CD4-positive, CD25-positive, alpha-beta regulatory T cell (primary cell): ENCODE measurements at regions not wholly inside any gene's neighbourhood (a gene's known extent, or its start where the extent isn't known, plus 50 kb on each side); places are given as distances from the start of the nearest gene placed in this dataset.
"Not testable (repeated sequence)": the region's sequence is repeated elsewhere in the genome, so short reads cannot be mapped to it uniquely, and the experiment has no call there.

Experiments
- ATAC-seq, 2 donors: fragments of 150-1000 bp; cut with Tn5 transposase; one replicate each; pipeline ENCODE4 v1.10.0; 2021; ENCODE audit warnings: low read depth in 2 of 2, moderate number of reproducible peaks in 2 of 2, moderate library complexity in 1 of 2
- DNase-seq, 3 donors: peaks; one replicate each; pipeline versions ENCODE4 v3.0.0 to v3.0.0-alpha.2; 2012 to 2022; ENCODE audit warnings: mixed read lengths in 1 of 3
- H3K27ac ChIP-seq: one replicate; pipeline ENCODE4 v1.7.0; 2013; ENCODE audit warnings: mild to moderate bottlenecking, low read length; ENCODE audit not compliant: insufficient read depth, poor library complexity, severe bottlenecking
- H3K27me3 ChIP-seq: one replicate; pipeline ENCODE4 v1.7.0; 2013; ENCODE audit warnings: low read length; ENCODE audit not compliant: control insufficient read depth, insufficient read depth
- H3K36me3 ChIP-seq: one replicate; pipeline ENCODE4 v1.7.0; 2013; ENCODE audit warnings: mild to moderate bottlenecking, low read length, moderate library complexity; ENCODE audit not compliant: control insufficient read depth, insufficient read depth
- H3K4me1 ChIP-seq: 2 replicates; pipeline ENCODE4 v1.7.0; 2013; ENCODE audit warnings: mild to moderate bottlenecking, low read length; ENCODE audit not compliant: insufficient read depth, control insufficient read depth, poor library complexity, severe bottlenecking
- H3K4me3 ChIP-seq: one replicate; pipeline ENCODE4 v1.7.0; 2013; ENCODE audit warnings: low read depth, mild to moderate bottlenecking, low read length, moderate library complexity
- H3K9me3 ChIP-seq, 2 experiments: 1 replicate in 1 of 2; 2 replicates in 1 of 2; pipeline ENCODE4 v1.7.0; 2013; ENCODE audit warnings: low read length in 2 of 2, mild to moderate bottlenecking in 1 of 2, moderate library complexity in 1 of 2; ENCODE audit not compliant: control insufficient read depth in 2 of 2
- H3K27ac Mint-ChIP-seq, 3 donors: one replicate each; pipeline ENCODE4 v1.8.0; 2020 to 2022; ENCODE audit warnings: mild to moderate bottlenecking in 3 of 3, mixed read lengths in 3 of 3, moderate library complexity in 2 of 3
- H3K27me3 Mint-ChIP-seq: one replicate; pipeline ENCODE4 v1.8.0; 2022; ENCODE audit warnings: mild to moderate bottlenecking, mixed read lengths
- H3K36me3 Mint-ChIP-seq: one replicate; pipeline ENCODE4 v1.8.0; 2020; ENCODE audit warnings: mixed read lengths
- H3K4me1 Mint-ChIP-seq, 4 donors: one replicate each; pipeline ENCODE4 v1.8.0; 2020 to 2022; ENCODE audit warnings: mixed read lengths in 4 of 4, mild to moderate bottlenecking in 1 of 4
- H3K4me3 Mint-ChIP-seq, 4 donors: one replicate each; pipeline ENCODE4 v1.8.0; 2020 to 2022; ENCODE audit warnings: mild to moderate bottlenecking in 4 of 4, mixed read lengths in 4 of 4, moderate library complexity in 3 of 4
- H3K9me3 Mint-ChIP-seq, 7 donors: one replicate each; pipeline ENCODE4 v1.8.0; 2020 to 2022; ENCODE audit warnings: mixed read lengths in 7 of 7, mild to moderate bottlenecking in 3 of 7, moderate library complexity in 2 of 7

GRCh38 chr5:29469581-29469980 is 1723.9 kb upstream of the CDH6 start:
- H3K27ac ChIP-seq = no peak overlapping the region
- Mint-ChIP-seq H3K4me3 (no peak overlapping the region), H3K27ac (no peak overlapping the region), H3K9me3 (peaks cover 0 to 31% (median 7%) of the 10 kb centered on the region in 7 donors), H3K4me1 (no peaks in the 10 kb centered on the region), H3K27me3 (no peaks in the 10 kb centered on the region), H3K36me3 (no peaks in the 10 kb centered on the region)
- ATAC-seq (no peak), DNase-seq (no peak)
- no peaks in the 10 kb centered on the region for H3K4me1 ChIP-seq
- peaks cover 2 to 8% of the 10 kb centered on the region in 2 experiments for H3K9me3 ChIP-seq
- no peaks in the 10 kb centered on the region for H3K27me3 ChIP-seq
- H3K4me3 ChIP-seq = no peak overlapping the region
- H3K36me3 ChIP-seq = no peaks in the 10 kb centered on the region

DNA sequence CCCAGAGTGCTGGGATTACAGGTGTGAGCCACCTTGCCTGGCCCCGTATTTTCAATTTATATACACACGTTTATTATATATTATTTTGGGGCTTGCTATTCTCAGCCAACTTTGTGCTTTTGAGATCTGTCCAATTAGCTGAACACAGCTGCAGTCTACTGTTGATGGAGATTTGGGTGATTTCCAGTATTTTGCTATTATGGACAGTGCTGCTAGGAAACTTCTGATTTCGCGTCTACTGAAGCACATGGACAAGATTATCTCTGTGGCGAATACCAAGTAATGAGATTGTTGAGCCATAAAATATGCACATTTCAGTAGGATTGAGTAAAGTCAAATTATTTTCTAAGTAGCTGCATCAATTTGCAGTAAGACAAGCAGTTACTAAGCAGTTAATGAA is 1731.2 kb upstream of the CDH6 start:
- DNase-seq (no peak), ATAC-seq (no peak)
- no peak overlapping the region for H3K27ac Mint-ChIP-seq
- H3K4me1 Mint-ChIP-seq = no peaks in the 10 kb centered on the region
- H3K9me3 Mint-ChIP-seq = peaks cover 0 to 16% (median 5%) of the 10 kb centered on the region in 7 donors
- H3K4me3 ChIP-seq = no peak overlapping the region
- no peak overlapping the region for H3K4me3 Mint-ChIP-seq
- no peak overlapping the region for H3K27ac ChIP-seq
- no peaks in the 10 kb centered on the region for H3K36me3 Mint-ChIP-seq
- no peaks in the 10 kb centered on the region for H3K4me1 ChIP-seq
- H3K27me3 Mint-ChIP-seq = no peaks in the 10 kb centered on the region
- H3K9me3 ChIP-seq = peaks cover 0 to 2% of the 10 kb centered on the region in 2 experiments
- no peaks in the 10 kb centered on the region for H3K27me3 ChIP-seq
- H3K36me3 ChIP-seq = no peaks in the 10 kb centered on the region

- no peak for DNase-seq
- H3K9me3 Mint-ChIP-seq = peaks cover 0 to 9% (median 4%) of the 10 kb centered on the region in 7 donors
Measured at GRCh38 chr5:29460971-29461559, 1732.4 kb upstream of the CDH6 start.

DNA sequence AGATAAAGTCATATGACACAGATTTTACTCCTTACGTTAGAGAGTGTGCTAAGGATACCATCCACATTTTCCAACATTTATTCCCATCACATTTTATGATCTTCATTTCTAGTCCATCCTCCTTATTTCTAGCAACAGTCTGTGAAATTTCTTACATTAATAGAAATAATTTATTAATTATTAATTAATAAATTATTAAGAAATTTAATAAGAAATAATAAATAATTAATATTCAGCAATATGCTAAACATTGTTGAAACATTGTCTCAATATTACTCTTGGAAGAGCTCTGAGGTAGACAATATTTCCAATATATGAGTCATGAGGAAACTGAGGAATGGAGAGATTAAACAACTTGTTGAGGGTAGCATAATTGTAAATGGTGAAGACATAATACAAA is 1742.5 kb upstream of the CDH6 start:
- H3K4me3 Mint-ChIP-seq, H3K27me3 ChIP-seq, H3K4me1 Mint-ChIP-seq, DNase-seq, H3K27ac ChIP-seq, ATAC-seq, H3K36me3 ChIP-seq, H3K27ac Mint-ChIP-seq, H3K36me3 Mint-ChIP-seq, H3K4me1 ChIP-seq, H3K9me3 ChIP-seq, H3K4me3 ChIP-seq, H3K27me3 Mint-ChIP-seq: not testable (repeated sequence)
- peaks cover 1 to 19% (median 5%) of the 10 kb centered on the region in 7 donors for H3K9me3 Mint-ChIP-seq

More at GRCh38 chr5:29460971-29461559, 1732.4 kb upstream of the CDH6 start:
- H3K4me1 Mint-ChIP-seq = no peaks in the 10 kb centered on the region
- H3K27me3 Mint-ChIP-seq = no peaks in the 10 kb centered on the region
- H3K27ac Mint-ChIP-seq = no peak overlapping the region
- no peaks in the 10 kb centered on the region for H3K36me3 Mint-ChIP-seq
- no peak overlapping the region for H3K4me3 Mint-ChIP-seq
- Histone ChIP-seq H3K27ac (no peak overlapping the region), H3K27me3 (no peaks in the 10 kb centered on the region), H3K4me1 (no peaks in the 10 kb centered on the region), H3K9me3 (no peaks in the 10 kb centered on the region), H3K4me3 (no peak overlapping the region), H3K36me3 (no peaks in the 10 kb centered on the region)
- no peak for ATAC-seq

GRCh38 chr5:29414681-29415080 is 1778.8 kb upstream of the CDH6 start:
- Histone ChIP-seq H3K36me3 (no peaks in the 10 kb centered on the region), H3K27ac (no peak overlapping the region), H3K4me1 (no peaks in the 10 kb centered on the region), H3K4me3 (no peak overlapping the region), H3K27me3 (no peaks in the 10 kb centered on the region), H3K9me3 (no peaks in the 10 kb centered on the region)
- H3K4me3 Mint-ChIP-seq = no peak overlapping the region
- no peaks in the 10 kb centered on the region for H3K27me3 Mint-ChIP-seq
- no peaks in the 10 kb centered on the region for H3K4me1 Mint-ChIP-seq
- DNase-seq (no peak), ATAC-seq (no peak)
- H3K36me3 Mint-ChIP-seq = no peaks in the 10 kb centered on the region
- H3K9me3 Mint-ChIP-seq = peaks cover 0 to 16% (median 5%) of the 10 kb centered on the region in 7 donors
- no peak overlapping the region for H3K27ac Mint-ChIP-seq

DNA sequence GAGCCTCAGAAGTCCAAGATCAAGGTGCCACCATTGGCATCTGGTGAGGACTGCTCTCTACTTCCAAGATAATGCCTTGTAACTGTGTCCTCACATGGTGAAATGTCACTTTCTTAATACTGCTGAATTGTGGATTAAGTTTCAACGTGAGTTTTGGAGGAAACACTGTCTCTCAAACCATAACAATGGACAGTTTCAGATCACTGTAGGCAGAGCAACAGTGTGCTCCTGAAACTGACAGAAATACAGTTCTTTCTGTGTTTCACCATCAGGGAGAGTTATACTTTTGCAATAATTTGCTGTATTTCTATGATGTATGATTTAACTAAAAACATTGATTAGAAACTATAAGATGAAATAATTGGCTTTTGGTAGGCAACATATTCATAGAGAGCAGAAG is 1780.5 kb upstream of the CDH6 start:
- Mint-ChIP-seq H3K36me3 (no peaks in the 10 kb centered on the region), H3K27ac (no peak overlapping the region), H3K9me3 (peaks cover 0 to 21% (median 5%) of the 10 kb centered on the region in 7 donors), H3K4me3 (no peak overlapping the region), H3K4me1 (no peaks in the 10 kb centered on the region), H3K27me3 (no peaks in the 10 kb centered on the region)
- Histone ChIP-seq H3K4me3 (no peak overlapping the region), H3K27ac (no peak overlapping the region), H3K27me3 (no peaks in the 10 kb centered on the region), H3K36me3 (no peaks in the 10 kb centered on the region), H3K9me3 (no peaks in the 10 kb centered on the region), H3K4me1 (no peaks in the 10 kb centered on the region)
- ATAC-seq (no peak), DNase-seq (no peak)

- Mint-ChIP-seq H3K9me3 (peaks cover 0 to 50% (median 13%) of the 10 kb centered on the region in 7 donors), H3K27me3 (no peaks in the 10 kb centered on the region), H3K4me3 (no peak overlapping the region), H3K27ac (no peak overlapping the region), H3K4me1 (no peaks in the 10 kb centered on the region), H3K36me3 (no peaks in the 10 kb centered on the region)
- ATAC-seq = no peak
- DNase-seq = no peak
- no peaks in the 10 kb centered on the region for H3K27me3 ChIP-seq
- H3K4me3 ChIP-seq = no peak overlapping the region
- peaks cover 4 to 34% of the 10 kb centered on the region in 2 experiments for H3K9me3 ChIP-seq
- H3K27ac ChIP-seq = no peak overlapping the region
- no peaks in the 10 kb centered on the region for H3K4me1 ChIP-seq
- H3K36me3 ChIP-seq = no peaks in the 10 kb centered on the region
Measured at GRCh38 chr5:29402270-29402669, 1791.2 kb upstream of the CDH6 start.

- Mint-ChIP-seq H3K4me3 (no peak overlapping the region), H3K9me3 (peaks cover 2 to 28% (median 9%) of the 10 kb centered on the region in 7 donors), H3K27me3 (no peaks in the 10 kb centered on the region), H3K36me3 (no peaks in the 10 kb centered on the region), H3K4me1 (no peaks in the 10 kb centered on the region), H3K27ac (no peak overlapping the region)
- H3K36me3 ChIP-seq = no peaks in the 10 kb centered on the region
- no peaks in the 10 kb centered on the region for H3K4me1 ChIP-seq
- no peak overlapping the region for H3K4me3 ChIP-seq
- H3K27me3 ChIP-seq = no peaks in the 10 kb centered on the region
- DNase-seq (no peak), ATAC-seq (no peak)
- no peak overlapping the region for H3K27ac ChIP-seq
- peaks cover 5 to 35% of the 10 kb centered on the region in 2 experiments for H3K9me3 ChIP-seq
Measured at GRCh38 chr5:29389993-29390392, 1803.5 kb upstream of the CDH6 start.
